Ovary (tissue), 7 donors: ENCODE measurements at regions not wholly inside any gene's neighbourhood (a gene's known extent, or its start where the extent isn't known, plus 50 kb on each side); places are given as distances from the start of the nearest gene placed in this dataset.

Experiments
- DNase-seq, 5 donors: peaks; one replicate each; pipeline ENCODE4 v3.0.0-alpha.2; 2019 to 2020
- H3K27ac ChIP-seq, 2 donors: fragments of 200-600 bp; one replicate each; pipeline versions ENCODE4 v1.5.1 to v1.8.0; 2019 to 2022
- H3K27me3 ChIP-seq: fragments of 200-600 bp; one replicate; pipeline ENCODE4 v1.8.0; 2022
- H3K36me3 ChIP-seq: fragments of 200-600 bp; sonication (generic); one replicate; pipeline ENCODE4 v1.5.1; 2019
- H3K4me1 ChIP-seq: one replicate; pipeline ENCODE4 v1.8.1; 2013; ENCODE audit warnings: mild to moderate bottlenecking, moderate library complexity; ENCODE audit not compliant: insufficient read depth
- H3K4me3 ChIP-seq: fragments of 200-600 bp; sonication (generic); one replicate; pipeline ENCODE4 v1.5.1; 2017
- H3K9me3 ChIP-seq, 2 donors: fragments of 200-600 bp in 1 of 2; sonication (generic) in 1 of 2; one replicate each; pipeline versions ENCODE4 v1.5.1 to v1.8.1; 2013 to 2019; ENCODE audit warnings: mild to moderate bottlenecking in 1 of 2, moderate library complexity in 1 of 2
- EP300 ChIP-seq: sonication (generic); formaldehyde crosslinking; IDR thresholded peaks from one replicate; pipeline ENCODE4 v1.6.1; 2017; ENCODE audit warnings: antibody characterized with exemption
- POLR2A ChIP-seq: fragments of 450-650 bp; IDR thresholded peaks from one replicate; pipeline ENCODE4 v1.6.1; 2017; ENCODE audit warnings: antibody characterized with exemption, mild to moderate bottlenecking, moderate library complexity
- WGBS, 3 donors: extraction: QIAGEN DNeasy Blood & Tissue Kit in 1 of 3; methylation state at CpG; one replicate each; pipeline versions ENCODE4 v1.1.5 to v1.1.7; 2013 to 2017; 5-methylcytosine and 5-hydroxymethylcytosine counted together
- intact Hi-C, 4 donors: fragments of 100-400 bp; cut with DNase I; formaldehyde crosslinking; loops; one replicate each; pipeline versions ENCODE4 v1.11.0 to v1.15.1; 2022 to 2023
- TF ChIP-seq, protein P1 (sequence below), 3 donors: fragments of 450-650 bp in 2 of 3; fragments of 200-600 bp in 1 of 3; IDR thresholded peaks; one replicate each; pipeline versions ENCODE4 v1.5.1 to v1.8.0; 2016 to 2022; ENCODE audit warnings: antibody characterized with exemption in 3 of 3, mild to moderate bottlenecking in 1 of 3
- donor health status: DM: no; HTN: no; CAD: no; lungs with moderate emphysema.
- donor health status: DM: no; HTN: no; CAD: no.
- donor health status: Bipolar disorder and iron deficiency.
- donor health status: DM: no; HTN: no; CAD: no.
- donor health status: DM: yes; HTN: yes; CAD: no.

DNA sequence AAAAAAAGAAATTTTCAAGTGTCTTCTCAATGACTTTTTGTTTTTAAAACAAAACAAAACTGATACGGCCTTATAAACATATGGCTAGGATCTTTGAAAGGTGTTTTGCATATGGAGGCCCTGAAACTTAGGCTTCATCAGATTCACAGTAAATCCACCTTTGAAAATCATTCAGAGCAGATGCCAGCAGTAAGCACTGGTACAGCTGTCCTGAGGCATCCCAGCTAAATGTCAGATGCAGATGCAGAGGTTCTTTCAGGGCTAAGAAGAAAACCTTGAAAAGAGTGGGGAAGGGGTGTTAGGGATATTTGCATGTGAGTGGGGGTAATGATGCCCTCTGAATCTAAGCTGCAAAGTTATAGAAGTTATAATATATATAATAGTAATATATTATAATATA lies 56.2 kb upstream of the GNG12 start:
- H3K4me1 ChIP-seq = no peaks in the 10 kb centered on the region
- TF ChIP-seq EP300 = no peak
- H3K27me3 ChIP-seq = no peaks in the 10 kb centered on the region
- intact Hi-C loops = no loop called here
- H3K9me3 ChIP-seq = no peaks in the 10 kb centered on the region
- no peaks in the 10 kb centered on the region for H3K36me3 ChIP-seq
- no peak for DNase-seq
- WGBS, 3 donors = 74 to 85% (median 77%) methylated on average over 1 of the region's 1 CpG
- no peak overlapping the region for H3K4me3 ChIP-seq
- H3K27ac ChIP-seq = no peak overlapping the region

DNA sequence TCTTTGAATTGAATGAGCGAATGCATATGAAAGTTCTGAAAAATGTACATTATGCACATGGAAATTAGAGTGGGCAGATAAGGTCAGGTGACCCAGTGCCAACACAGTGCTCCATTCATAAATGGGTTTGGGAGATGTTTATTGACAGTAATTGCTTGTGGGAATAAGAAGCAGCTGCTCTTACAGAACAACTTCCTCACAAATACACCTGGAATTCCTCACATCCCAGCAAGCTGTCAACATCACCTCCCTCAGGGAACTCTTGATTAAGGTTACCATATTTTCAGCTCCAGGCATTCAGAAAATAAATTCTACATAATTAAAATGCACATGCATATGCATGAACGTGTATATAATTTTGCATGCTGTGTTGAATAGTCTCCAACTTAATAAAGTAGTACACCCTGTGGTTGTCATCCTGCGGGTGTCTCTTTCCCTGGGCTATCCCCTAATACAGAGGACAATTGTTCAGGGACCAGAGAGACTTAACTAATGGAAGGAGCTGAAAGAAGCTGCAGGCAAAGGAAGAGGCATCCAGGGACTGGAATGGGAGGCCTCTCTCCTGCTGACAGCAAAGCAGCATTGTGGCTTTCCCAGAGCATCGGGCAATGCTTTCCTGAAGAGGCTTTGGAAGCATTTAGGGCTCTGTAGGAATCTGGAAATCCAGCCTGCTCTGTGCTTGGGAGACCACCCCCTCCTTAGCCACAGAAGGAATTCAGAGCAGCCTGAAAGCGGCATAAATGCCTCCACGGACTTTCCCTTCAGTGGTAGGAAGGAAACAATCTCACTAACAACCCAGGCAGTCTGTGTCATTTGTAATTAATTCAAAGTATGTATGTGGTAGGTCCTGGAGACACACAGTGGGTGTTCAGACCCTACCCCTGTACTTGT lies 55.2 kb upstream of the GNG12 start:
- no peaks in the 10 kb centered on the region for H3K9me3 ChIP-seq
- no peak overlapping the region for H3K4me3 ChIP-seq
- no peaks in the 10 kb centered on the region for H3K36me3 ChIP-seq
- 77 to 86% (median 78%) methylated on average over 6 of the region's 6 CpGs for WGBS, 3 donors
- H3K4me1 ChIP-seq = no peaks in the 10 kb centered on the region
- H3K27me3 ChIP-seq = no peaks in the 10 kb centered on the region
- TF ChIP-seq EP300 (no peak), POLR2A (no peak)
- TF ChIP-seq, protein P1, sequence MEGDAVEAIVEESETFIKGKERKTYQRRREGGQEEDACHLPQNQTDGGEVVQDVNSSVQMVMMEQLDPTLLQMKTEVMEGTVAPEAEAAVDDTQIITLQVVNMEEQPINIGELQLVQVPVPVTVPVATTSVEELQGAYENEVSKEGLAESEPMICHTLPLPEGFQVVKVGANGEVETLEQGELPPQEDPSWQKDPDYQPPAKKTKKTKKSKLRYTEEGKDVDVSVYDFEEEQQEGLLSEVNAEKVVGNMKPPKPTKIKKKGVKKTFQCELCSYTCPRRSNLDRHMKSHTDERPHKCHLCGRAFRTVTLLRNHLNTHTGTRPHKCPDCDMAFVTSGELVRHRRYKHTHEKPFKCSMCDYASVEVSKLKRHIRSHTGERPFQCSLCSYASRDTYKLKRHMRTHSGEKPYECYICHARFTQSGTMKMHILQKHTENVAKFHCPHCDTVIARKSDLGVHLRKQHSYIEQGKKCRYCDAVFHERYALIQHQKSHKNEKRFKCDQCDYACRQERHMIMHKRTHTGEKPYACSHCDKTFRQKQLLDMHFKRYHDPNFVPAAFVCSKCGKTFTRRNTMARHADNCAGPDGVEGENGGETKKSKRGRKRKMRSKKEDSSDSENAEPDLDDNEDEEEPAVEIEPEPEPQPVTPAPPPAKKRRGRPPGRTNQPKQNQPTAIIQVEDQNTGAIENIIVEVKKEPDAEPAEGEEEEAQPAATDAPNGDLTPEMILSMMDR (IDR thresholded peaks at IDR 0.05) = no peak
- DNase-seq = no peak
- intact Hi-C loops = no loop called here
- H3K27ac ChIP-seq = no peak overlapping the region

DNA sequence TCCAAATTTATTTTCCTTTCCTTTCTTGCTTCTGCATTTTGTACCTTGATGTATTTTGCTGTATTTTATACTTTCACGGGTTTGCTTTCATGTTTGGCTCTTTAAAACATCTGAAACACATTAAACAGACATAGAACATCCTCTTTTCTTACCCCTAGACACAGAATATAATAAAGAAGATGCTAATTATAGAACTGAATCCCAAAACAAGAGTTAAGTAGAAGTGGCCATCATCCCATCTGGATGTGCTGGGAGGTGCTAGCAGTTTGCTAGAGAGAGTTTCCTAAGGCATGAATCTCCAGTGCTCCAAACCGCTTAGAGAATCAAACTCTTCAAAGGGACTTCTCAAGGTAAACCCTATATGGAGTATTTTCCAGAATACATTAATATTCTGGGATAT lies 53.9 kb upstream of the GNG12 start:
- TF ChIP-seq EP300 = no peak
- TF ChIP-seq, protein P1 (IDR thresholded peaks at IDR 0.05) = no peak
- TF ChIP-seq POLR2A = no peak
- Histone ChIP-seq H3K36me3 (no peaks in the 10 kb centered on the region), H3K9me3 (no peaks in the 10 kb centered on the region), H3K4me1 (no peaks in the 10 kb centered on the region), H3K4me3 (no peak overlapping the region), H3K27ac (no peak overlapping the region), H3K27me3 (no peaks in the 10 kb centered on the region)
- DNase-seq = no peak
- 52 to 67% (median 61%) methylated on average over 2 of the region's 2 CpGs for WGBS, 3 donors
- intact Hi-C loops = no loop called here

DNA sequence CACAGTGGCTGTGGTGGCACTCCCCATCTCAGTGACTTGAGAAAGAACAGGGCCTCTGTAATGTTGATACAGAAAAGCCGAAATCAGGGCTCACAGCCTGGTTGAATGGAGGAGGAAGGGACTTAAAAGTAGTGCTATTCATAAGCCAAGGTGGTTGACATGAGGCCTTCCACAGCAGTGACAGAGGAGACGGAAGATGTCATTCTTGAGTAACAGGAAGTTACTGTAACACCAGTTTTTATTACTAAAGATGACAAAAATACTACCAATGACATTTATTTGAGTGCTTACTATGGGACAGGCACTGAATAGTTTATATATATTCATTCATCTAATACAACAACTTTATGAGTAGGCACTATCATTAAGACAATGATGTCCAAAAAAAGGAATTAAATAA lies 52.8 kb upstream of the GNG12 start:
- Histone ChIP-seq H3K9me3 (no peaks in the 10 kb centered on the region), H3K27ac (no peak overlapping the region), H3K4me1 (no peaks in the 10 kb centered on the region), H3K4me3 (no peak overlapping the region), H3K27me3 (no peaks in the 10 kb centered on the region), H3K36me3 (no peaks in the 10 kb centered on the region)
- 95 to 98% (median 96%) methylated on average over 2 of the region's 2 CpGs for WGBS, 3 donors
- intact Hi-C loops = no loop called here
- TF ChIP-seq, protein P1 (IDR thresholded peaks at IDR 0.05) = no peak
- no peak for TF ChIP-seq POLR2A
- no peak for TF ChIP-seq EP300
- DNase-seq = no peak

DNA sequence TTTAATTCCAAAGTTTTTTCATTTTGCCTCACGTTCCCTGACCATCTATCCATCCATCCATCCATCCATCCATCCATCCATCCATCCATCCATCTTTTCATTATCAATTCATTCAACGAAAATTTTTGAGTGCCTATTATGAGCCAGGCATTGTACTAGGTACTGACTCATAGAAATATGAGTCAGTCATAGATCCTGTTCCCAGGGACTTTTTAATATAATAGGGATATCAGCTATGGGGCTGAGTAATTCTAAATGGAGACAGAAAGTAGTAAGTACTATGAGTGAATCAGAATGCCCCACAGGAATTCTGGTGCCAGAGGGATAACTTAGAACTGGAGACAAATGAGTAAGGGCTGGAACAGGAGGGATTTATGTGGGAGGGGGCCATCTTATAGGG lies 49.8 kb upstream of the GNG12 start:
- Histone ChIP-seq H3K36me3 (no peaks in the 10 kb centered on the region), H3K4me1 (no peaks in the 10 kb centered on the region), H3K27me3 (no peaks in the 10 kb centered on the region), H3K27ac (no peak overlapping the region), H3K4me3 (no peak overlapping the region), H3K9me3 (no peaks in the 10 kb centered on the region)
- intact Hi-C loops = no loop called here
- no peak for DNase-seq
- no peak for TF ChIP-seq POLR2A
- no peak for TF ChIP-seq EP300
- TF ChIP-seq, protein P1 (IDR thresholded peaks at IDR 0.05) = no peak
- WGBS, 3 donors = 78 to 84% (median 78%) methylated on average over 2 of the region's 2 CpGs
